GM12864 (cell line): ENCODE measurements at regions not wholly inside any gene's neighbourhood (a gene's known extent, or its start where the extent isn't known, plus 50 kb on each side); places are given as distances from the start of the nearest gene placed in this dataset.

Experiments
- DNase-seq: peaks from one replicate; pipeline ENCODE4 v3.0.0-alpha.2; 2011; ENCODE audit warnings: low read depth
- H3K4me3 ChIP-seq: 2 replicates; pipeline ENCODE4 v1.5.1; 2011; ENCODE audit warnings: mild to moderate bottlenecking, low read depth, low read length, control low read depth
- CTCF ChIP-seq: IDR thresholded peaks from 2 replicates; pipeline ENCODE4 v1.5.1; 2011; ENCODE audit warnings: low read depth, mild to moderate bottlenecking, moderate library complexity, low read length, control low read depth, inconsistent platforms; ENCODE audit errors: missing control alignments

GRCh38 chr4:178306565-178306964 lies 864.3 kb upstream of the AGA start:
- TF ChIP-seq CTCF = no peak
- DNase-seq = no peak
- H3K4me3 ChIP-seq = no peak overlapping the region

GRCh38 chr4:178309890-178310289 lies 867.7 kb upstream of the AGA start:
- no peak for TF ChIP-seq CTCF
- H3K4me3 ChIP-seq = no peak overlapping the region
- DNase-seq = no peak

GRCh38 chr4:178311997-178312396 lies 869.8 kb upstream of the AGA start:
- H3K4me3 ChIP-seq = no peak overlapping the region
- DNase-seq = no peak
- no peak for TF ChIP-seq CTCF

GRCh38 chr4:178314287-178314686 lies 872.0 kb upstream of the AGA start:
- DNase-seq = no peak
- no peak for TF ChIP-seq CTCF
- H3K4me3 ChIP-seq = no peak overlapping the region

- H3K4me3 ChIP-seq = no peak overlapping the region
- DNase-seq = no peak
- no peak for TF ChIP-seq CTCF
These were observed 874.0 kb upstream of the AGA start for GRCh38 chr4:178316211-178316610.

GRCh38 chr4:178320003-178320402 lies 877.8 kb upstream of the AGA start:
- H3K4me3 ChIP-seq = no peak overlapping the region
- no peak for TF ChIP-seq CTCF
- DNase-seq = no peak

GRCh38 chr4:178322524-178323183 lies 880.4 kb upstream of the AGA start:
- TF ChIP-seq CTCF = no peak
- no peak overlapping the region for H3K4me3 ChIP-seq
- DNase-seq = no peak
